ENCODE measurements at regions not wholly inside any gene's neighbourhood (a gene's known extent, or its start where the extent isn't known, plus 50 kb on each side); places are given as distances from the start of the nearest gene placed in this dataset.
A peak's percentile ranks its signal among the peaks of the same experiment; 100 is the strongest.

GRCh38 chr5:56346741-56347535 is 113.8 kb upstream of the ANKRD55 start:
- no peak for DNase-seq (ENCODE audit: low read depth)

DNA sequence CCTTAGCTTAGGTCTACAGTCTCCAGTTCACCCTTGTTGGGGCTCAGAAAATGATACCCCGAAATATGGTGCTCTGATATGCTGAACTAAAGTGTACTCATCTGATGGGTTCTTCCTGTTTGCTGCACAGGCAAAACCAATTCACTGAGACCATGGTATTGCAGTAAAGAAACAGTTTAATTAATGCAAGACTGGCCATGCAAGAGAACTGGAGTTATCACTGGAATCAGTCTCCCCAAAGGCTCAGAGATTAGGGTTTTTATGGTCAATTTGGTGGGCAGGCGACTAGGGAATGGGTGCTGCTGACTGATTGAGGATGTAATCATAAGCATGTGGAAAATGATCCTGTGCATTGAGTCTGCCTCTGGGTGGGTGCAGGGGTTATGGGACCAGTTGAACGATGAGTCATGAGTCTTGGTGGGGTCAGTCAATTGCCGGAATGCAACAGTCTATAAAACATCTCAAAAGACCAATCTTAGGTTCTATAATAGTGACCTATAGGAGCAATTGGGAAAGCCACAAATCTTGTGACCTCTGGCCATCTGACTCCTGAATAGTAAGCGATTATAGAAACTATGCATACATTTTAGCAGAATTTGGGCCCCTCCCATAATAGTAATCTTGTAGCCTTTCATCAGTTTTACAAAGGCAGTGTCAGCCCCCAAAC is 113.0 kb upstream of the ANKRD55 start:
- DNase-seq (ENCODE audit: low read depth), result no peak

DNA sequence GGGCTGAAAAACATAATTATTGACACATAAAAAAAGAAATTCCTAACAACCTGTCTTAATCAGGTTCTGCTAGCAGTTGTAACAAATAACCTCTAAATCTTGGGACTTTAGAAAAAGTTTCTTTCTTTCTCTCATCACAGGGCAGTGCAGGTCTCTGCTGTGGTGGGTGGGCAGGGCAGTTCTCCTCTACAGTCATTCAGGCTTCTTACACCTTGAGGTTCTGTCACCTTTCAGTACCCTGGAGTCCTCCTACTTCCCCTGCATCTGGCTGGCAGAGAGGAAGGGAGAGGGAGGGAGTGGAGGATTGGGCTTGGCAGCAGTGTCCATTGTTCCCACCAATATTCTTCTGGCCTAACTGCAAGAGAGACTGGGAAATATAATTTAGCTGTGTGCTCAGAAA is 112.2 kb upstream of the ANKRD55 start:
- DNase-seq (ENCODE audit: low read depth), result no peak

GRCh38 chr5:56344594-56344993 is 111.5 kb upstream of the ANKRD55 start:
- DNase-seq (ENCODE audit: low read depth), result no peak

GRCh38 chr5:56343988-56344387 is 110.9 kb upstream of the ANKRD55 start:
- DNase-seq (ENCODE audit: low read depth), result no peak

GRCh38 chr5:56342616-56343015 is 109.5 kb upstream of the ANKRD55 start:
- DNase-seq (ENCODE audit: low read depth), result no peak

- DNase-seq (ENCODE audit: low read depth), result no peak
Observed at GRCh38 chr5:56340196-56340980, 107.3 kb upstream of the ANKRD55 start.

DNA sequence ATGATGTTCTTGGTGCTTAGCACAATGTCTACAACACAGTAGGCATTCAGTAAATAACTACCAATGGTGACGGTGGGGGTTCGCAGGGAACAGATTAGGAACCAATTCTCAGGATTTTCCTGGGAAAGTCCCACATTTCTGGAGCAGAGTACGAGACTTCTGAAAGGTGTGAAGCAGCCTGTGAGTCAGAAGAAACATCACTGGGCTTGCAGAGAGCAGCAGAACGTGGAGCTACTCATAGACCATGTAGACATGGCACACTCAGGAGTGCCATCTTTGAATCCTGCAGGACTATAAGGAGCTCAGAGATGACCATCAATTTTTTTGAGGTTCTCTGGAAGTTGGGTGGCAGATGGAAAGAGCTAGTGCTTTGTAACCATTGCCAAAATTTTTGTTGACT is 106.6 kb upstream of the ANKRD55 start:
- no peak for DNase-seq (ENCODE audit: low read depth)

GRCh38 chr5:56337715-56338319 is 104.7 kb upstream of the ANKRD55 start:
- DNase-seq (ENCODE audit: low read depth), result no peak

DNA sequence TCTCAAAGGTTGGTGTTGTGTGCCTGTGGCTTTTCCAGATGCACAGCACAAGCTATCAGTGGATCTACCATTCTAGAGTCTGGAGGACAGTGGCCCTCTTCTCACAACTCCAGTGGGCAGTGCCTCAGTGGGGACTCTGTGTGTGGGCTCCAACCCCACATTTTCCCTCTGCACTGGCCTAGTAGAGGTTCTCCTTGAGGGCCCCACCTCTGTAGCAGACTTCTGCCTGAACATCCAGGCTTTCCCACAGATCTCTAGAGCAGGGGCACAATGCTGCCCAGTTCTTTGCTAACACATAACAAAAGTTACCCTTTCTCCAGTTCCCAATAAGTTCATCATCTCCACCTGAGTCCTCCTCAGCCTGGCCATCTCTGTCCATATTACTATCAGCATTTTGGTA is 102.1 kb upstream of the ANKRD55 start:
- DNase-seq (ENCODE audit: low read depth), result no peak

- no peak for DNase-seq (ENCODE audit: low read depth)
Observed at GRCh38 chr5:56330806-56331205, 97.7 kb upstream of the ANKRD55 start.

DNA sequence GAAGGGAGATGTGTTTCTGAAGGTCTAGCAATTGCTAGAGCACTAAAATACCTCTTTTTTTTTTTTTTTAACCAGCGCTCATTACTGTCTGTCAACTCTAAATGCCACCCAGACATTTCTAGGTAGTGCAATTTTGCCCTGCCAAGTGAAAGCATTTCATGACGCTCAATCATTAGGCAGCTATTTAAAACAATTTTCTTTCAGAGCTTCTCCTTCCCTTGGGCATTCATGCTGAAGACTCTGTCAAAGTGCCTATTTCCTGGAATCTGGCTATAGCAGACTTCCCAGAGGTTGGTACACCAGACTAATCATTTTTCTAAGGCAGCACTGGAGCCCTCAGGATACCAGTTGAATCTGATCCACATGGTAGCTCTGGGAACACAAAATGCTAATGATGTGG is 97.0 kb upstream of the ANKRD55 start:
- DNase-seq (ENCODE audit: low read depth), result no peak

DNA sequence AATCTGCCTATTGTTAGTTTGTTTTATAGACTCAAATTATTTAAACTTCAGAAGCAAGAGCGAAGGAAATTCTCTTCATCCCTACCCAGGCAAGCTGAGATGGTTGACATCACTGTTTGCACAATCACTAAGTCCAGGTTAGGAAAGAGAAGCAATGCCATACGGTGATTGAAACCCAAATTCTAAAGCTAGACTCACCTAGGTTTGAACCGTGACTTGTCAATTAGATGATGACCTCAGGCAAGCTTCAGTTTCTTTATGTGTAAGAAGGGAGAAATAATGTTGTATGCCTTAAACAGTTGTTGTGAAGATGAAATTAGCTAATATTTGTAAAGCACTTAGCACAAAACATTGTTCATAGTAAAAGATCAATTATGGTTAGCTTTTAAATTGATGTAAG is 96.5 kb upstream of the ANKRD55 start:
- DNase-seq (ENCODE audit: low read depth), result no peak

DNA sequence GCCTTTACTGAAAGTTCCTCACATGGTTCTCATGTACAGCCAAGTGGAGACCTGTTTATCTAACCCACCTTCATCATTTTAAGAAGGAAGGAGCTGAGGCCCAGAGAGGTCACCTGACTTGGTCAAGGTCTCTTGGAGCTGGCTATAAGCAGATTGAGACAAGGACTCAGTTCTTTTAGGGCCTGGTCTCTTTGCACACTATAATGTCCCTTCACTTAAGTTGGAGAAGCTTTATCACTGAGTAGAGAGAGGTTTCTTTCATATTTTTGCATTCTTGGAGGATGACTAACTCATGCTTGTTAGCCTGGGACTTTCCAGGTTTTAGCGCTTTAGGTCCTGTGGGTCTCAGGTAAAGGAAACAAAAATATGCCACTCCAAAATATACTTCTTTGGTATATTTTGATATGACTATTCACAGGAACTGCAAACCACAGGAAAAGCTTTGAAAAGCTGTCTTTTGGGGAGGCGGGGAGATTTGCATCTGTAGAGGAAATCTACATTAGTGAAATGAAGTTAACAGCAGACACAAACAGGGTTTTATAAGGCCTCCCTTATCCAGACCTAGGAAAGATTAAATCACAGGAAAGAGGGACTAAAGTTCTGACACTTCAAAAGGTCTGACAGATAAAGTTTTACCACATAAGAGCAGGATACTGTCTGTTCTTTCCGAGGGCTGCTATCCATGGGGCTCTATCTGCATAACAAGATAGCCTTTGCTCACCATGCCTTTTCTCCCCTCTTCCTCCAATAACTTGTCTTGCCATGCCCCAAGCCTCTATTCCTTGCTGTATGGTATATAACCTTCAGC is 95.8 kb upstream of the ANKRD55 start:
- peak; percentile 10 for DNase-seq (ENCODE audit: low read depth)

DNA sequence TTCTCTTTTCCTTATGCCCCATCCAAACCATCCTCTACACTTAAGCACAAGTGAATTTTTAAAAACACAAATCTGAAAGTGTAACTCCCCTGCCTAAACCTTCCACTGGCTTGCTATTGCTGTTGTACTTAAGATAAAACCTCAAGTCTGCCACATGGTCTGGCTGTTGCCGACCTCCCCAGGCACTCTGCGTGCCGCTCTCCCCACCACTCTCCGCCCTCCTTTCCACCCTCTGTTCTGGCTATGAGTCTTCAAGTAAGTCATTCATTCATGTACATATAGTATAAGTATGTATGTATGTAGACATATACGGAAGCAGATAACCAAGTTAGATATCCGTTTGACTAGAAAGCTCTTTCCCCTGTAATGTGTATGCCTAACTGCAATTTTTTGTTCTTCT is 94.7 kb upstream of the ANKRD55 start:
- no peak for DNase-seq (ENCODE audit: low read depth)

GRCh38 chr5:56326770-56327169 is 93.6 kb upstream of the ANKRD55 start:
- DNase-seq (ENCODE audit: low read depth), result no peak

- DNase-seq (ENCODE audit: low read depth), result no peak
Observed at GRCh38 chr5:56326116-56326515, 93.0 kb upstream of the ANKRD55 start.

DNA sequence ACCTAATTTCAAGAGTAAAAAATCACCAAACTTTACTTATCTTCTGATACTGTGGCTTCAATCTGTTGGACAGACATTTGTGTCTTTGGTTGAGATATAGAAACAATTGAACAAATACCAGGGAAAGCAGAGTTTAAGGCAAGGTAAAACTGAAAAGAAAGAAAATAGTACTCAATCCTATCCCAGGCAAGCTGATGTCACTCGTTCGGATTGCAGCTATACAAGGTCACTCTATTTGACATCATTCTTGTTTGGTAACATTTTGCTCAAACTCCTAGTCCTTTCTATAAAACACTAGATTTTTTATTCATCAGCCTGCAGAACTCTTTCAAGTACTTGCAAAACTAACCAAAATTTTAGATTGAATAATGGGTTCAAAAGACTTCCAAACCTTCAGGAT is 91.9 kb upstream of the ANKRD55 start:
- no peak for DNase-seq (ENCODE audit: low read depth)

GRCh38 chr5:56323505-56323904 is 90.4 kb upstream of the ANKRD55 start:
- DNase-seq (ENCODE audit: low read depth), result no peak

- no peak for DNase-seq (ENCODE audit: low read depth)
Observed at GRCh38 chr5:56322592-56322991, 89.5 kb upstream of the ANKRD55 start.

DNA sequence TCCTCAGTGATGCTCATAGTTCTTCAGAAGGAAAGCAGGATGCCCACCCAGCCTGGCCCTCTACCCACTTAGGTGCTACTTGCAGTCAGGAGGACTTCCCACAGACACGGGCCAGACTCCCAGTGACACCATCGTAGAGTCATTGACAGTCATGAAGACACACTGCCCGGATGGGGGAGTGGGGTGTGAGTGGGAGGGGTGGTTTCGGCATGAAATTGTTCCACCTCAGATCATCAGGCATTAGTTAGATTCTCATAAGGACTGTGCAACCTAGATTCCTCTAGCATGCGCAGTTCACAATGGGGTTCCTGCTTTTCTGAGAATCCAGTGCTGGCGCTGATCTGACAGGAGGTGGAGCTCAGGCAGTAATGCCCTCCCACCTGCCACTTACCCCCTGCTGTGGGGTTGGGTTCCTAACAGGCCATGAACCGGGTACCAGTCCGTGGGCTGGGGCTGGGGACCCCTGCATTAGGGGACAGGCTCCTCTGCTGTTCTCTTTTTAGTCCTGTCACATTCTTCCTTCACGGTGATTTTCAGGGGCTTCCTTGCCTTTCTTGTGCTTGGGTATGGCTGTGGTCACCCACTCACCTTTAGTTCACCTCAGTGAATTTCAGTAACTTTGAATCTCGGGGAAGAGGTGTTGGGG is 88.2 kb upstream of the ANKRD55 start:
- no peak for DNase-seq (ENCODE audit: low read depth)

All from activated T-cell treated with anti-CD3 and anti-CD28 coated beads for 1 hour (primary cell).